ENCODE measurements at regions not wholly inside any gene's neighbourhood (a gene's known extent, or its start where the extent isn't known, plus 50 kb on each side); places are given as distances from the start of the nearest gene placed in this dataset.

DNA sequence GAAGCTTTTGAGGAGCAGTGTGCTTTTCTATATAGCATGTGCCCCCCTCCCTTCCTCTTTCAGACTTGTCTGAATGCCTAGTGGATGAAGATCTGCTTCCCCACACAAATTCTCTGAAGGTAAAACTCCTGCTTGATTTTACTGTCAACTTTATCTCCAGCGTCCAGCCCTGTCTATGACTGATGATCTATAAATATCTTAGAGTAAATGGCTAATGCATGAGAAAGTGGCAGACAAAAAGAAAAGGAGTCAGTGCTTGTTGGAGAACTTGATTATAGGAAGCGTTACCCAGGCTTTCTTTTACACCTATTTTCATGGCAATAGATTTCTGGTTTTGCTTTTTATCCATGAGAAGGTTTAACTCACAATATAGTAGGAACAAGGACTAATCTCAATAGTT lies 168.3 kb upstream of the HS3ST1 start:
- TF ChIP-seq, protein P1, sequence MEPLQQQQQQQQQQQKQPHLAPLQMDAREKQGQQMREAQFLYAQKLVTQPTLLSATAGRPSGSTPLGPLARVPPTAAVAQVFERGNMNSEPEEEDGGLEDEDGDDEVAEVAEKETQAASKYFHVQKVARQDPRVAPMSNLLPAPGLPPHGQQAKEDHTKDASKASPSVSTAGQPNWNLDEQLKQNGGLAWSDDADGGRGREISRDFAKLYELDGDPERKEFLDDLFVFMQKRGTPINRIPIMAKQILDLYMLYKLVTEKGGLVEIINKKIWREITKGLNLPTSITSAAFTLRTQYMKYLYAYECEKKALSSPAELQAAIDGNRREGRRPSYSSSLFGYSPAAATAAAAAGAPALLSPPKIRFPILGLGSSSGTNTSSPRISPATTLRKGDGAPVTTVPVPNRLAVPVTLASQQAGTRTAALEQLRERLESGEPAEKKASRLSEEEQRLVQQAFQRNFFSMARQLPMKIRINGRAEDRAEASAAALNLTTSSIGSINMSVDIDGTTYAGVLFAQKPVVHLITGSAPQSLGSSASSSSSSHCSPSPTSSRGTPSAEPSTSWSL (CRISPR knock-in tag; IDR thresholded peaks at IDR 0.05; ENCODE audit: borderline replicate concordance) = no peak
- TF ChIP-seq, protein P2, sequence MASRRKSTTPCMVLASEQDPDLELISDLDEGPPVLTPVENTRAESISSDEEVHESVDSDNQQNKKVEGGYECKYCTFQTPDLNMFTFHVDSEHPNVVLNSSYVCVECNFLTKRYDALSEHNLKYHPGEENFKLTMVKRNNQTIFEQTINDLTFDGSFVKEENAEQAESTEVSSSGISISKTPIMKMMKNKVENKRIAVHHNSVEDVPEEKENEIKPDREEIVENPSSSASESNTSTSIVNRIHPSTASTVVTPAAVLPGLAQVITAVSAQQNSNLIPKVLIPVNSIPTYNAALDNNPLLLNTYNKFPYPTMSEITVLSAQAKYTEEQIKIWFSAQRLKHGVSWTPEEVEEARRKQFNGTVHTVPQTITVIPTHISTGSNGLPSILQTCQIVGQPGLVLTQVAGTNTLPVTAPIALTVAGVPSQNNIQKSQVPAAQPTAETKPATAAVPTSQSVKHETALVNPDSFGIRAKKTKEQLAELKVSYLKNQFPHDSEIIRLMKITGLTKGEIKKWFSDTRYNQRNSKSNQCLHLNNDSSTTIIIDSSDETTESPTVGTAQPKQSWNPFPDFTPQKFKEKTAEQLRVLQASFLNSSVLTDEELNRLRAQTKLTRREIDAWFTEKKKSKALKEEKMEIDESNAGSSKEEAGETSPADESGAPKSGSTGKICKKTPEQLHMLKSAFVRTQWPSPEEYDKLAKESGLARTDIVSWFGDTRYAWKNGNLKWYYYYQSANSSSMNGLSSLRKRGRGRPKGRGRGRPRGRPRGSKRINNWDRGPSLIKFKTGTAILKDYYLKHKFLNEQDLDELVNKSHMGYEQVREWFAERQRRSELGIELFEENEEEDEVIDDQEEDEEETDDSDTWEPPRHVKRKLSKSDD (conservative IDR thresholded peaks at IDR 0.05; ENCODE audit: low read length) = no peak

Measured in K562 (cell line).